ENCODE measurements at regions not wholly inside any gene's neighbourhood (a gene's known extent, or its start where the extent isn't known, plus 50 kb on each side); places are given as distances from the start of the nearest gene placed in this dataset.
"Not testable (repeated sequence)": the region's sequence is repeated elsewhere in the genome, so short reads cannot be mapped to it uniquely, and the experiment has no call there.

- no peak overlapping the region for H3K4me3 Mint-ChIP-seq
- ATAC-seq (no peak), DNase-seq (no peak)
- peaks cover 0 to 2% of the 10 kb centered on the region in 2 donors for H3K9me3 Mint-ChIP-seq
- H3K4me1 Mint-ChIP-seq, result no peaks in the 10 kb centered on the region
- H3K27ac Mint-ChIP-seq, result no peak overlapping the region
- H3K27me3 Mint-ChIP-seq, result no peaks in the 10 kb centered on the region
These were observed 578.9 kb downstream of the CETN3 start for GRCh38 chr5:89830691-89831090.

- ATAC-seq, result no peak
- Mint-ChIP-seq H3K4me3 (no peak overlapping the region), H3K9me3 (peaks cover 5% of the 10 kb centered on the region in 2 donors), H3K4me1 (no peaks in the 10 kb centered on the region), H3K27me3 (no peaks in the 10 kb centered on the region), H3K27ac (no peak overlapping the region)
- DNase-seq, result no peak
These were observed 581.6 kb downstream of the CETN3 start for GRCh38 chr5:89827960-89828359.

GRCh38 chr5:89827359-89827758 is 582.2 kb downstream of the CETN3 start:
- Mint-ChIP-seq H3K9me3 (peaks cover 6 to 7% of the 10 kb centered on the region in 2 donors), H3K4me3 (no peak overlapping the region), H3K27ac (no peak overlapping the region), H3K27me3 (no peaks in the 10 kb centered on the region), H3K4me1 (no peaks in the 10 kb centered on the region)
- DNase-seq (no peak), ATAC-seq (no peak)

GRCh38 chr5:89826938-89827337 is 582.6 kb downstream of the CETN3 start:
- Mint-ChIP-seq H3K9me3 (peaks cover 6 to 7% of the 10 kb centered on the region in 2 donors), H3K27ac (no peak overlapping the region), H3K4me3 (no peak overlapping the region), H3K27me3 (no peaks in the 10 kb centered on the region), H3K4me1 (no peaks in the 10 kb centered on the region)
- DNase-seq (no peak), ATAC-seq (no peak)

- Mint-ChIP-seq H3K9me3 (peaks cover 6 to 7% of the 10 kb centered on the region in 2 donors), H3K4me3 (no peak overlapping the region), H3K4me1 (no peaks in the 10 kb centered on the region), H3K27ac (no peak overlapping the region), H3K27me3 (no peaks in the 10 kb centered on the region)
- DNase-seq (no peak), ATAC-seq (no peak)
These were observed 586.5 kb downstream of the CETN3 start for GRCh38 chr5:89823046-89823445.

GRCh38 chr5:89817841-89818240 is 591.7 kb downstream of the CETN3 start:
- H3K4me1 Mint-ChIP-seq, result no peaks in the 10 kb centered on the region
- no peaks in the 10 kb centered on the region for H3K27me3 Mint-ChIP-seq
- H3K9me3 Mint-ChIP-seq, result peaks cover 0 to 1% of the 10 kb centered on the region in 2 donors
- H3K4me3 Mint-ChIP-seq, result no peak overlapping the region
- H3K27ac Mint-ChIP-seq, result no peak overlapping the region
- DNase-seq (no peak), ATAC-seq (no peak)

GRCh38 chr5:89816038-89816437 is 593.5 kb downstream of the CETN3 start:
- Mint-ChIP-seq H3K4me3 (no peak overlapping the region), H3K9me3 (peaks cover 0 to 7% of the 10 kb centered on the region in 2 donors), H3K27me3 (no peaks in the 10 kb centered on the region), H3K4me1 (no peaks in the 10 kb centered on the region), H3K27ac (no peak overlapping the region)
- DNase-seq, result no peak
- ATAC-seq, result no peak

GRCh38 chr5:89800735-89801134 is 608.8 kb downstream of the CETN3 start:
- H3K27ac Mint-ChIP-seq, DNase-seq, H3K4me1 Mint-ChIP-seq, H3K27me3 Mint-ChIP-seq, ATAC-seq, H3K4me3 Mint-ChIP-seq: not testable (repeated sequence)
- peaks cover 5 to 26% of the 10 kb centered on the region in 2 donors for H3K9me3 Mint-ChIP-seq

GRCh38 chr5:89794504-89794903 is 615.1 kb downstream of the CETN3 start:
- H3K27ac Mint-ChIP-seq, H3K27me3 Mint-ChIP-seq, ATAC-seq, DNase-seq, H3K4me3 Mint-ChIP-seq, H3K4me1 Mint-ChIP-seq: not testable (repeated sequence)
- peaks cover 0 to 15% of the 10 kb centered on the region in 2 donors for H3K9me3 Mint-ChIP-seq

- not testable (repeated sequence) for ATAC-seq, H3K27ac Mint-ChIP-seq, H3K27me3 Mint-ChIP-seq, DNase-seq, H3K4me1 Mint-ChIP-seq, H3K4me3 Mint-ChIP-seq
- peaks cover 32 to 52% of the 10 kb centered on the region in 2 donors for H3K9me3 Mint-ChIP-seq
These were observed 629.8 kb downstream of the CETN3 start for GRCh38 chr5:89779734-89780133.

- no peaks in the 10 kb centered on the region for H3K4me1 Mint-ChIP-seq
- DNase-seq (no peak), ATAC-seq (no peak)
- no peaks in the 10 kb centered on the region for H3K27me3 Mint-ChIP-seq
- H3K9me3 Mint-ChIP-seq, result peaks cover 32 to 52% of the 10 kb centered on the region in 2 donors
- H3K27ac Mint-ChIP-seq, result no peak overlapping the region
- H3K4me3 Mint-ChIP-seq, result no peak overlapping the region
These were observed 631.8 kb downstream of the CETN3 start for GRCh38 chr5:89777758-89778157.

- Mint-ChIP-seq H3K4me3 (no peak overlapping the region), H3K27ac (no peak overlapping the region), H3K9me3 (peaks cover 0 to 4% of the 10 kb centered on the region in 2 donors), H3K27me3 (no peaks in the 10 kb centered on the region), H3K4me1 (no peaks in the 10 kb centered on the region)
- ATAC-seq (no peak), DNase-seq (no peak)
These were observed 639.6 kb downstream of the CETN3 start for GRCh38 chr5:89769975-89770374.

GRCh38 chr5:89759802-89760201 is 649.8 kb downstream of the CETN3 start:
- H3K4me1 Mint-ChIP-seq, result no peaks in the 10 kb centered on the region
- H3K27me3 Mint-ChIP-seq, result no peaks in the 10 kb centered on the region
- H3K27ac Mint-ChIP-seq, result no peak overlapping the region
- no peaks in the 10 kb centered on the region for H3K9me3 Mint-ChIP-seq
- ATAC-seq, result no peak
- no peak for DNase-seq
- no peak overlapping the region for H3K4me3 Mint-ChIP-seq

- no peaks in the 10 kb centered on the region for H3K4me1 Mint-ChIP-seq
- no peak for ATAC-seq
- H3K27me3 Mint-ChIP-seq, result no peaks in the 10 kb centered on the region
- no peaks in the 10 kb centered on the region for H3K9me3 Mint-ChIP-seq
- DNase-seq, result no peak
- no peak overlapping the region for H3K27ac Mint-ChIP-seq
- no peak overlapping the region for H3K4me3 Mint-ChIP-seq
These were observed 651.4 kb downstream of the CETN3 start for GRCh38 chr5:89758146-89758545.

- ATAC-seq, result no peak
- Mint-ChIP-seq H3K9me3 (no peaks in the 10 kb centered on the region), H3K4me3 (no peak overlapping the region), H3K27me3 (no peaks in the 10 kb centered on the region), H3K27ac (no peak overlapping the region), H3K4me1 (no peaks in the 10 kb centered on the region)
- DNase-seq, result no peak
These were observed 652.6 kb downstream of the CETN3 start for GRCh38 chr5:89756955-89757354.

- Mint-ChIP-seq H3K27ac (no peak overlapping the region), H3K4me1 (no peaks in the 10 kb centered on the region), H3K9me3 (no peaks in the 10 kb centered on the region), H3K27me3 (no peaks in the 10 kb centered on the region), H3K4me3 (no peak overlapping the region)
- no peak for DNase-seq
- ATAC-seq, result no peak
These were observed 654.5 kb downstream of the CETN3 start for GRCh38 chr5:89755024-89755423.

GRCh38 chr5:89735082-89735481 is 674.5 kb downstream of the CETN3 start:
- no peak overlapping the region for H3K27ac Mint-ChIP-seq
- no peaks in the 10 kb centered on the region for H3K4me1 Mint-ChIP-seq
- no peak for ATAC-seq
- H3K9me3 Mint-ChIP-seq, result no peaks in the 10 kb centered on the region
- no peaks in the 10 kb centered on the region for H3K27me3 Mint-ChIP-seq
- no peak for DNase-seq
- H3K4me3 Mint-ChIP-seq, result no peak overlapping the region

Data from stimulated activated naive CD8-positive, alpha-beta T cell treated with anti-CD3 and anti-CD28 coated beads, Interleukin-15, amount 100 ng/mL, for 72 hours (primary cell).